ENCODE measurements at regions not wholly inside any gene's neighbourhood (a gene's known extent, or its start where the extent isn't known, plus 50 kb on each side); places are given as distances from the start of the nearest gene placed in this dataset.
A peak's percentile ranks its signal among the peaks of the same experiment; 100 is the strongest.

GRCh38 chr16:14325502-14326401 lies 254.6 kb downstream of the MRTFB start:
- Histone ChIP-seq H3K79me2 (ENCODE audit: insufficient read depth, low read length) (no peaks in the 10 kb centered on the region; the same call in 1 of the 2 replicates), H3T11ph (ENCODE audit: low read length) (no peak overlapping the region), H2AFZ (ENCODE audit: low read length) (no peak overlapping the region), H3K14ac (ENCODE audit: insufficient read depth, low read length) (no peak overlapping the region), H4K5ac (ENCODE audit: insufficient read length, low read depth, low read length) (no peak overlapping the region), H2BK15ac (ENCODE audit: low read depth, low read length) (no peak overlapping the region), H3K4me1 (ENCODE audit: insufficient read depth, low read length) (no peaks in the 10 kb centered on the region), H2AK5ac (ENCODE audit: insufficient read length, low read length) (no peak overlapping the region), H3K23me2 (ENCODE audit: insufficient read length, low read depth, low read length, poor library complexity, severe bottlenecking) (no peaks in the 10 kb centered on the region), H3K27ac (ENCODE audit: insufficient read length, low read depth, low read length) (no peak overlapping the region), H3K18ac (ENCODE audit: insufficient read length, low read depth, low read length) (no peak overlapping the region), H4K20me1 (ENCODE audit: control insufficient read depth, insufficient read depth, insufficient read length) (no peaks in the 10 kb centered on the region), H2BK5ac (ENCODE audit: insufficient read length, low read length) (no peak overlapping the region), H2BK20ac (ENCODE audit: low read depth, low read length, poor library complexity, severe bottlenecking) (peak overlapping the region; percentile 60), H2BK12ac (ENCODE audit: insufficient read length, low read depth, low read length) (no peak overlapping the region), H4K91ac (ENCODE audit: insufficient read length, low read depth, low read length) (no peak overlapping the region), H3K23ac (ENCODE audit: insufficient read length, low read depth, low read length) (no peak overlapping the region), H3K27me3 (ENCODE audit: insufficient read depth, low read length) (no peaks in the 10 kb centered on the region), H2BK120ac (ENCODE audit: low read depth, low read length, poor library complexity, severe bottlenecking) (no peak overlapping the region), H3K4me2 (ENCODE audit: insufficient read depth, insufficient read length, low read length) (no peak overlapping the region), H3K9me3 (ENCODE audit: control insufficient read depth, low read depth, low read length) (peaks cover 10% of the 10 kb centered on the region), H3K4ac (ENCODE audit: low read depth, low read length) (no peak overlapping the region), H3K9ac (ENCODE audit: extremely low read depth, insufficient read length, low read length) (no peak overlapping the region), H4K8ac (replicated peaks; ENCODE audit: insufficient read length, low read depth, low read length) (no peak overlapping the region), H3K56ac (ENCODE audit: insufficient read length, low read depth, low read length) (no peak overlapping the region), H3K79me1 (ENCODE audit: insufficient read depth, low read depth, low read length, poor library complexity, severe bottlenecking) (no peaks in the 10 kb centered on the region)
- H3K27me3 Mint-ChIP-seq (ENCODE audit: low read depth), result no peaks in the 10 kb centered on the region
- peaks cover 13 to 25% (median 20%) of the 10 kb centered on the region in 3 experiments for H3K36me3 Mint-ChIP-seq (ENCODE audit: insufficient read depth in 1 of 3, low read depth in 3 of 3)
- no peak for TF ChIP-seq CTCF (conservative IDR thresholded peaks at IDR 0.05)
- DNase-seq, result no peak
- H3K27ac Mint-ChIP-seq, result peak overlapping the region in 2 of 3 experiments; percentile 60 to 75; a peak in 4 of 7 replicates
- H3K4me1 Mint-ChIP-seq, result peaks cover 5 to 18% of the 10 kb centered on the region in 2 experiments; a peak in 3 of 4 replicates
- no peak overlapping the region for H3K4me3 Mint-ChIP-seq
- H3K9me3 Mint-ChIP-seq, result peaks cover 7 to 8% of the 10 kb centered on the region in 2 experiments; a peak in 4 of 5 replicates
- WGBS (ENCODE audit: extremely low coverage, insufficient read length, low lambda C conversion rate), result no CpG with 5 or more reads among the region's 16 CpGs

Data from H9 (cell line).